Vagina (tissue), 2 donors: ENCODE measurements at regions not wholly inside any gene's neighbourhood (a gene's known extent, or its start where the extent isn't known, plus 50 kb on each side); places are given as distances from the start of the nearest gene placed in this dataset.

Experiments used
- POLR2A ChIP-seq, 2 donors: fragments of 450-650 bp; IDR thresholded peaks; one replicate each; pipeline ENCODE4 v1.6.1; 2017; ENCODE audit warnings: antibody characterized with exemption in 2 of 2, mild to moderate bottlenecking in 2 of 2, moderate library complexity in 2 of 2
- POLR2AphosphoS5 ChIP-seq, 2 donors: sonication (generic); formaldehyde crosslinking; IDR thresholded peaks; one replicate each; pipeline ENCODE4 v1.9.0; 2017; ENCODE audit warnings: antibody characterized with exemption in 2 of 2, mild to moderate bottlenecking in 2 of 2, low read depth in 1 of 2; ENCODE audit not compliant: insufficient read depth in 1 of 2
- TF ChIP-seq, protein P1 (sequence below), 3 experiments: fragments of 450-650 bp in 2 of 3; fragments of 200-600 bp in 1 of 3; sonication (generic) in 1 of 3; IDR thresholded peaks; one replicate each; pipeline ENCODE4 v1.5.1; 2017 to 2019; ENCODE audit warnings: antibody characterized with exemption in 3 of 3, mild to moderate bottlenecking in 2 of 3, moderate library complexity in 2 of 3

DNA sequence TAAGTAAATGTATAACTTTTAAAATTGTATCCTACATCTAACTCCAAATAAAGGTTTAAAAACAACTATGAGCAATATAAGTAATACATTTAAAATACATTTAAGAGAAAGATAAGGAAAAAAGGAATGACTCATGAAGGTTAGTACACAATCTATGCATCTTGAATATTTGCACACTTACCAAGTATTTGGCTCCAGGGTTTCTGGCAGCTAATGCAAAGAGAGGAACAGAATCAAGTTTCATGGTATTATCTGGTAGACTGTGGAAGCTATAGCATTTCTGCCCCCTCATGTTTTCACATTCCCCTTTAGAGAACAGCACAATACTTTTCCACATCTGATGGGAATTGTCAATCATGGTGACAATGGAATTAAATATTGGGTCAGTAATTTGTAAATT is 132.1 kb downstream of the COX7C start:
- TF ChIP-seq, protein P1, sequence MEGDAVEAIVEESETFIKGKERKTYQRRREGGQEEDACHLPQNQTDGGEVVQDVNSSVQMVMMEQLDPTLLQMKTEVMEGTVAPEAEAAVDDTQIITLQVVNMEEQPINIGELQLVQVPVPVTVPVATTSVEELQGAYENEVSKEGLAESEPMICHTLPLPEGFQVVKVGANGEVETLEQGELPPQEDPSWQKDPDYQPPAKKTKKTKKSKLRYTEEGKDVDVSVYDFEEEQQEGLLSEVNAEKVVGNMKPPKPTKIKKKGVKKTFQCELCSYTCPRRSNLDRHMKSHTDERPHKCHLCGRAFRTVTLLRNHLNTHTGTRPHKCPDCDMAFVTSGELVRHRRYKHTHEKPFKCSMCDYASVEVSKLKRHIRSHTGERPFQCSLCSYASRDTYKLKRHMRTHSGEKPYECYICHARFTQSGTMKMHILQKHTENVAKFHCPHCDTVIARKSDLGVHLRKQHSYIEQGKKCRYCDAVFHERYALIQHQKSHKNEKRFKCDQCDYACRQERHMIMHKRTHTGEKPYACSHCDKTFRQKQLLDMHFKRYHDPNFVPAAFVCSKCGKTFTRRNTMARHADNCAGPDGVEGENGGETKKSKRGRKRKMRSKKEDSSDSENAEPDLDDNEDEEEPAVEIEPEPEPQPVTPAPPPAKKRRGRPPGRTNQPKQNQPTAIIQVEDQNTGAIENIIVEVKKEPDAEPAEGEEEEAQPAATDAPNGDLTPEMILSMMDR (IDR thresholded peaks at IDR 0.05): no peak
- no peak for TF ChIP-seq POLR2A (IDR thresholded peaks at IDR 0.05)
- no peak for TF ChIP-seq POLR2AphosphoS5 (IDR thresholded peaks at IDR 0.05; ENCODE audit: insufficient read depth in 1 of 2, low read depth in 1 of 2)
